Stimulated activated CD8-positive, alpha-beta memory T cell treated with anti-CD3 and anti-CD28 coated beads, Interleukin-4, amount 100 ng/mL, for 4 hours (primary cell): ENCODE measurements at regions not wholly inside any gene's neighbourhood (a gene's known extent, or its start where the extent isn't known, plus 50 kb on each side); places are given as distances from the start of the nearest gene placed in this dataset.

Source experiments
- DNase-seq, 2 donors: peaks; one replicate each; pipeline ENCODE4 v3.0.0-alpha.2; 2020; ENCODE audit warnings: low read depth in 2 of 2, low spot score in 1 of 2

- no peak for DNase-seq
Observed at GRCh38 chr3:194279701-194280360, 71.3 kb downstream of the CPN2 start.

- DNase-seq = no peak
Observed at GRCh38 chr3:194280777-194281176, 70.4 kb downstream of the CPN2 start.

GRCh38 chr3:194281306-194281705 lies 69.8 kb downstream of the CPN2 start:
- no peak for DNase-seq

- no peak for DNase-seq
Observed at GRCh38 chr3:194281766-194282165, 69.4 kb downstream of the CPN2 start.

DNA sequence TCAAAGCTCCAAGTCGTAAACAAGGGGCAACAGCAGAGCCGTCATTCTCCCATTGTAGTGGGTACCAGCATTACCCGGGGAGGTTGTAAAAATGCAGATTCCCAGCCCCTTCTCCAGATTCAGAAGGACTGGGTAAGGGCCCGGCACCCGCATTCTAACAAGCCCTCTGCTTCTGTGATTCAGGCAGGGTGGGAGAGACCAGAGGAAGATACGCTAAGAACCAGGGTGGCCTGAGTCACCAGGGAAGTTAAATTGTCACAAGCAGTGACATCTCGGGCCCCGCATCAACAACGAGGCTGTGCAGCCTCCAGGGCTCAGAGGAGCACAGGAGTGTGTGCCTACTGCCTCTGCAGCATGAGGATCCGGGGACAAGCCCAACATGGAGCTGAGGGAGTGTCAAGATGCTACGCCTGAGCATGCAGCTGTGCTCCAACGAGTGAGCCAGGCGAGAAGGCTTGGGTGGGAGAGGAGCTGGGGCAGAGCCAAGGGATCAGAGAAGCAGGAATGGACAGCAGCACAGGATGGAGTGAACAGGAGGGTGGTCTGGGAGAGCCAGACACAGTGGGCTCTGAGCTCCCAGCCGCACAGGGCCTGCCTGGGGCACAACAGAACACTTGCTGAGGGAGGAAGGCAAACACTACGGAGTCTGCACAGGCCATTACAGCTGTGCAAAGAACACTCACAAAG lies 68.5 kb downstream of the CPN2 start:
- DNase-seq = no peak

DNA sequence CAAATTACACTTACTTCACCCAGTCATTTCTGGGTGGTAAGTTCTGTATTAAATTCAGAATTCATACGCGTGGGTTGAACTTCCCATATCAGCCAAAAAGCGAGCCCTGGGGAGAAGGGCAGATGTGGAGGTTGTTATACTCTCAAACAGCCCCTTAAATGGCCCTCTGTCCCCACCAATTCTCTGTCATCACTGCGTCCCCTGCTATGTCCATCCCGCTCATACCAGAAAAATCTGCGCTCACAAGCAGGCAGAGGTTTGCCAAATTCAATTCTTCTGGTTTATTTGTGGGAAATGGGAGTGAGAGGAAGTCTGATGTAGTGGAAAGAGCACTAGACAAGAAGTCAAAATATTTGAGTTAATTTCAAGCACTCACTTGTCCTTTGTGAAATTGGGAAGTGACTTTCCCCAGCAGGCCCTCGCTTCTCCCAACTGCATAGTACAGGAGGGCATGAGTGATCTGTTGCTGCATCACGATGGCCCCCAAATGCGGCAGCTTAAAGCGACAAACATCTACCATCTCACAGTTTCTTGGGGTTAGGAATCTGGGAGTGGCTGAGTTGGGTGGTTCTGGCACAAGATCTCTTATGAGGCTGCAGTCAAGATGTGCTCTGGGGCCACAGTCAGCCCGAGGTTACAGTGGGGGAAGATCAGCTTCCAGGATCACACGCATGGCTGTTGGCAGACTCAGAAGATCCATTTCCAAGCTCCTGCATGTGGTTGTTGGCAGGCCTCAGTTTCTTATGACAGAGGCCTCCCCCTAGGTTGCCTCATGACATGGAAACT lies 67.7 kb downstream of the CPN2 start:
- no peak for DNase-seq

DNA sequence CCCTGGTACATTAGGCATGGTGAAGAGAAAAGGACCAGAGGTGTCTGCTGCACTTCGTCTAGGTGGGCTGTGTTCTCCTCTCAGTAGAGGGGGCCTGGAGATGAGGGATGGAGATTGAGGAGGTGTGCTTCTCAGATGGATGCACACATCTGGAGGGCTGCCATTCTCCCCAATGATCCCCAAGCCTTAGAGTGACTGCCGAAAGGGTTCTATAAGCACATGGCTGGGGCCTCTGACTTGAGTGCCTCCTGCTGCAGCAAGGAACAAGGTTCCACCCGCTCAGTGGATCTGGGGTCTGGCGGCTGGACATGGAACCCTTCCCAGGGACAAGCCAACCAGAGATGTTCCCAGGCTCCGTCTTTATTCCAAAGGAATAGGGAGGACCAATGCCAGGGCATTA lies 66.8 kb downstream of the CPN2 start:
- no peak for DNase-seq

DNA sequence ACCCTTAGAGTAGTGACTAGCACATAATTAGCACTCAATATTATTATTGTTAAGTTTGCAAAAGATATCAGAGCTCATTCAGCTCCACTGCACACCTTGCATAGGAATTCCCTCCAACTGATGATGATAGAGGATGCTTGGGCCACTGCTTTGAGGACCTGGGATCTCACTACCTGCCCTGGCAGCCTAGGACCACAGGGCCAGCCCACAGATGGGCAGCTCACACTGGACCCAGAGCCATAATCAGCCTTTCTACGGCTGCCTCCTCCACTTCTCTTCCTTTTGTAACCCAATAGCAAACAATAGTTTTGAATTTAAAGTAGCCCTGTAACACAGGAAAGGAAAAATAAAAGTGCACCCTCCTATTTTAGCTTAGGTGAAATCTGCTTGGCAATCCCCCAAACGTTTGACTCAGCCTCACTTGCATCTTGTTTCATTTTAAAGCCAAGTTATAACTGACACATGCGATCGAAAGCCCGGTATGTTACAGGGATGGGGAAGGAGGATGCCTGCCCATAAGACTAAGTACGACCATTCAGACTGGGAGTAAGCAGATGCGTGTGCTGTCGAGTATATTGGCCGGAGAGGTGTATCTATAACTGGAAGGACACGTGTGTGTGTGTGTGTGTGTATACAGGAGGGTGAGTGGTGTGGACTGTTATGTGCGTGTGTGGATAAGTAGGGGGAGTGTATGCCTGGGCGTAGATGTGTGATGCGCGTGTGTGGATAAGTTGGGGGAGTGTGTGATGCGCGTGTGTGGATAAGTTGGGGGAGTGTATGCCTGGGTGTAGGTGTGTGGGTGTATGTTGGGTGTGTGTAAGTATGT lies 65.9 kb downstream of the CPN2 start:
- DNase-seq = no peak

GRCh38 chr3:194285850-194286197 lies 65.3 kb downstream of the CPN2 start:
- DNase-seq = no peak

- no peak for DNase-seq
Observed at GRCh38 chr3:194286375-194287146, 64.6 kb downstream of the CPN2 start.

GRCh38 chr3:194287374-194287773 lies 63.8 kb downstream of the CPN2 start:
- DNase-seq = no peak

- DNase-seq = no peak
Observed at GRCh38 chr3:194287977-194288706, 63.0 kb downstream of the CPN2 start.
